LHCN-M2 (cell line): ENCODE measurements at regions not wholly inside any gene's neighbourhood (a gene's known extent, or its start where the extent isn't known, plus 50 kb on each side); places are given as distances from the start of the nearest gene placed in this dataset.
A peak's percentile ranks its signal among the peaks of the same experiment; 100 is the strongest.
"Not testable (repeated sequence)": the region's sequence is repeated elsewhere in the genome, so short reads cannot be mapped to it uniquely, and the experiment has no call there.

Experiments
- DNase-seq: peaks from one replicate; pipeline ENCODE4 v3.0.0-alpha.2; 2012; ENCODE audit warnings: low read depth

GRCh38 chr1:47522935-47523834, 85.3 kb downstream of the FOXD2 start:
- no peak for DNase-seq

DNA sequence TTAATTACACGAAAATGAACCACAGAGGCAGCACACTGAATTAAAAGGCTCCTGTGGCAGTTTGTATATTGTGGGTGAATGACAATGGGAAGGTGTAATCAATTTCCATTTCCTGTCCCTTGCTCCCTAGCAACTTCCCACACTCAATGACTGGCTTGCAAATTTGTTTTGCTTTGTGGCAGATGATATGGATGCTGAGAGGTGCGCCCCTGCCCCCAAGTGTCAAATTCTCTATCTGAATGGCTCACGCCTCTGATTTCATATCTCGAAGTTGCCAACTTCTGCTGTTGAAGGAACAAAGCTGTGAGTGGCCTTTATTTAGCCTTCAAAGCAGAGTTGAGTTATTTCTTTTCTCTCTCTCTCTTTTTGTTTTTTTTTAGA, 86.0 kb downstream of the FOXD2 start:
- no peak for DNase-seq

DNA sequence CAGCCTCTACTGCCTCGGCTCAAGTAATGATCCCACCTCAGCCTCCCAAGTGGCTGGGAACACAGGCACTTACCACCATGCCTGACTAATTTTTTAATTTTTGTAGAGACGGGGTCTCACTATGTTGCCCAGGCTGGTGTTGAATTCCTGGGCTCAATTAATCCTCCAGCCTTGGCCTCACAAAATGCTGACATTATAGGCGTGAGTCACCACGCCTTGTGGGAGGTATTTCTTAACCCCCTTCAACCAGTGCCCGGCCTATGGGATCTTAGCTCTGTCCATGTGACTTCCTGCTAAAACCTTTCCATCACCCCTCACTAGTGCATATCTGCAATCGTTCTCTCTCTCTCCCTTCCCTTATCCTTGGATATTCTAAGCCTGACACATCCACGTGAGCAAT, 86.4 kb downstream of the FOXD2 start:
- DNase-seq = no peak

GRCh38 chr1:47527653-47528272, 89.9 kb downstream of the FOXD2 start:
- DNase-seq = no peak

- DNase-seq = no peak
Observed at GRCh38 chr1:47529520-47530098, 91.8 kb downstream of the FOXD2 start.

DNA sequence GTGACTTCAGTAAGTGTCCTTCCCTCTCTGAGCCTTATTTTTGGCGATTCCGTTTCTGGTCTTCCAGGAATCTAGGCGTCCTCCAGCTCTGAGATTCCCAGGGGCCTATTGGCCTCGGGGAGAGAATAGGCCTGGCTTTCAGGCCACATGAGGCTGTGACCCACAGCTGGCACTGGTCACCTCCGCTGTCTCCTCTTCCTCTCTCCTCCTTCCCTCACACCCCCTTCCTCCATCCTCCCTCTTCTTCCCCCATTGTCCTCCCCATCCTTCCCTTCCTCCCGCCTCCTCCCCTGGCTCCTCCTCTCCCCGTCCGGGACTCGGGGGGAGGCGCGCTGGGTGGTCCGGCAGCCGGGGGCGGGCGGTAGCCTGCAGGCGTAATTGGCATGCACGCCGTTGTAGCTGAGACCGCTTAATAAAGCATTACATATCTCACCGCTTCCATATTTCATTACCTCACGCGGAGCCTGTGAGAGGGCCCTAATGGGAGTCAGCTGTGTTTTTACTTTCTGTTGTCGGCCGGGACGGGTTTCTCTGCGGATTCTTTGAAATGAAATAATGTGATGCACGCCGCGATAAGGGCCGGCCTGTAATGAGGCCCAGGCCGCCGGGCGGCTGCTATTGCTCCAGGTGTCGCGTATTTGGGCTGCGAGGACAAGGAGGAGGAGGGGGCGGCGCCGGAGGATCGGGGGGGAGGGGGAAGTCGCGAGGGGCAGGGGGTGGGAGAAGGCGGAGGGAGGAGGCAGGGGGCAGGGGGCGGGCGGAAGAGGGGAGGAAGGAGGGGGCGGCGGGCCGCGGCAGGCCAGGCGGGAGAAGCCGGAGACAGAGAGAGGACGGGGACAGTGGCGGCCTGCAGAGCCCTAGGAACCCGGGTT, 95.3 kb downstream of the FOXD2 start:
- peak; percentile 35 for DNase-seq

- no peak for DNase-seq
Observed at GRCh38 chr1:47533793-47534328, 96.0 kb downstream of the FOXD2 start.

- DNase-seq = no peak
Observed at GRCh38 chr1:47534436-47534835, 96.6 kb downstream of the FOXD2 start.

GRCh38 chr1:47536646-47537118, 98.8 kb downstream of the FOXD2 start:
- no peak for DNase-seq

DNA sequence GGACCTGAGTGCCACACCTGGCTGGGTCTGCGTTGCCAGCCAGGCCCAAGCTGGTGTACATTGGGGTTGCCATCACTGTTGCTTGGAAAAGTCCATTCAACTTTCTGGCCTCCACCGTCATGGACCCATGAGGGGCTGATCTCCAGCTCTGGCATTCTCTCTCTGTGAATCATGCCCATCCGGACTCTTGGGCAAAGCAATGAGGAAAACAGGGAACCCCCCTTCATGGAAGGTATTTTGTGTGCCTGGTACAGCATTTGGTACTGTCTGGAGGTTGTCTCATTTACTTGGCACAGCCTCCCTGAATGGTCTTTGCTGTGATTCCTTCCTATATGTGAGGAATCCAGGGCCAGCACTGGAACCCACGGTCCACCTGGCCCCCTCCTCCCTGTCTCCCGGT, 99.4 kb downstream of the FOXD2 start:
- no peak for DNase-seq

GRCh38 chr1:47537966-47538365, 100.1 kb downstream of the FOXD2 start:
- DNase-seq = no peak

DNA sequence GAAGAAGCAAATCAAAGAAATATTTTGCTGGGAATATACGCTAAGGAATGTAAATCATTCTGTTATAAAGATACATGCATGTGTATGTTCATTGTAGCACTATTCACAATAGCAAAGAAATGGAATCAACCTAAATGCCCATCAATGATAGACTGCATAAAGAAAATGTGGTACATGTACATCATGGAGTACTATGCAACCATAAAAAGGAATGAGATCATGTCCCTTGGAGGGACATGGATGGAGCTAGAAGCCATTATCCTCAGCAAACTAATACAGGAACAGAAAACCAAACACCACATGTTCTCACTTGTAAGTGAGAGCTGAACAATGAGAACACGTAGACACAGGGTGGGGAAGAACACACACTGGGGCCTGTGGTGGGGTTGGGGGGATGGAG, 100.7 kb downstream of the FOXD2 start:
- not testable (repeated sequence) for DNase-seq

GRCh38 chr1:47541705-47542104, 103.9 kb downstream of the FOXD2 start:
- DNase-seq = not testable (repeated sequence)

GRCh38 chr1:47543089-47543488, 105.2 kb downstream of the FOXD2 start:
- DNase-seq = not testable (repeated sequence)

DNA sequence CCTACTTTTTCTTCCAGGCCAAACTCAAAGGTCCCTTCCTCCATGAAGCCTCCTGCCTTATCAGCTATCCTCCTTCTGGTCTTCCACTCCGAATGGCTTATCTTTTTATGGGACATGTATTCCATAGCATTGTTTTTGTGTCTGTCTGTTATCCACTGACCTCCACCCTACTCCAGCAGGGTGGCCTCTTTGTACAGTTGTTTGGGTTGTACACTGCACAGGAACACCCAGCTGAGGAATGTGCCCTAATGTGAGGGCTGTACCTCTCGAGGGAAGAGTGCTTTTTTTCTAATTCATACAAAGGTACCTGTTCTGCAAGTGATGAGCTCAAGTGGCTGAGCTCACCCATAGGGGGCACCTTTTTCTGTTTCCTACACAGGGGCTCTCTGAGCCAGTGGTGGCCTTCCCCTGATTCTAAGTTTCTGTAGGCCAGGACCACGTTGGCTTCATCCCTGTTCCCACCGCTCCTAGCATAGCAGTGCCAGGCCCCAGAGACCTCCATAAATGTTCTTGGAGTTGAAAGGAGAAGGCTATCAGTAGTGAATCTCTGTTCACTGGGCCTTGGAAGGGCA, 108.2 kb downstream of the FOXD2 start:
- DNase-seq = no peak

DNA sequence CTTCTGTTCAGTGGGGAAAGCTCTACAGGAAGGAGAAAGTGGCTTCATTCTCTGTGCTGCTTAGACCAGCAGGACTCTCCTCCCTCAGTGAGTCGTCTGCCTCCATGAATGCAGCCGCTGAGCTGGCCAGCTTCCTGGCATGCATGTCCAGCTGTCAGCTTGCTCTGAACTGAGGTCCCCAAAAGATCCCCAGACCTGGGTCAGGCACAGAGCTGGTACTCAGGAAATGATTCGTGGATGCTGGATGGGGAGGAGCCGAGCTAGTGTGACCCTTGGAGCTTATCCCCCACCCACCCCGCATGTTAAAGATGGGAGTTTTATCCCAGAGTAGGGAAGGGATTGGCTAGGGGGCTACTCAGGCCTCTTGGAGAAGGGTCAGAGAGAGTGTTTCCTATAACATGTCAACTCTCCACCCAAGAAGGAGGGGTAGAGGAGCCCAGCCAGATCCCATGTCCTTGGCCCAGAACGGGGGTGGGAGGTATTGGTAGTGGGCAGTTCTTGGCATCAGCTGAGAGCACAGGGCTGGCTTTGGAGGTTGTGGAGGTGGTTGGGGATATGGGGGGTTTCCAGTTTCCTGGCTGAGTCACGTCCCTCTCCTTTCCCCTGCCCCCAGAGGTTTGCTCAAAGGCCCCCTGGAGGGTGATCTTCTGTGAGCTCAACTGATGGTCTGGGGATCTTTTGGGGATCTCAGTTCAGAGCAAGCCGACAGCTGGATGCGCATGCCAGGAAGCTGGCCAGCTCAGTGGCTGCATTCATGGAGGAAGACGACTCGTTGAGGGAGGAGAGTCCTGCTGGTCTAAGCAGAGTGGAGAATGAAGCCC, 110.1 kb downstream of the FOXD2 start:
- no peak for DNase-seq

- DNase-seq = no peak
Observed at GRCh38 chr1:47548637-47549036, 110.8 kb downstream of the FOXD2 start.

DNA sequence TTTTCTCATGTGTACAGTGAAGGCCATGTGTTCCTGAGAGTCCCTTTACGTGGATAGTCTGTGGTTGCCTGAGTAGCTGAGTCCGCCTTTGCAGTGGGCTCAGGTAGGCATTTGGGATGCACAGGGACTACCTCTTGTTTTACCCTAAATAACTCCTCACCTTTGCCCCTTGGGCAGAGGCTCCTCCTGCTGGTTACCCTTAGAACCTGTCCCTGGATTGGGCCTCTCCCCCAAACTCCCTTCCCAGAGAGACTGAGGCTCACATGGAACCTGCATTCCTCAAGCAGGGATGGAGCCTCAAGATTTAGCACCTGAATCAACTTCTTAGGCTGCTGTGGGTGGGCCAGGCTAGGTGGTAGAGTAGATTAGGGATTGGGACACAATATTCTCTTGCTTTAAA, 111.7 kb downstream of the FOXD2 start:
- DNase-seq = no peak

- DNase-seq = no peak
Observed at GRCh38 chr1:47550929-47551328, 113.1 kb downstream of the FOXD2 start.

DNA sequence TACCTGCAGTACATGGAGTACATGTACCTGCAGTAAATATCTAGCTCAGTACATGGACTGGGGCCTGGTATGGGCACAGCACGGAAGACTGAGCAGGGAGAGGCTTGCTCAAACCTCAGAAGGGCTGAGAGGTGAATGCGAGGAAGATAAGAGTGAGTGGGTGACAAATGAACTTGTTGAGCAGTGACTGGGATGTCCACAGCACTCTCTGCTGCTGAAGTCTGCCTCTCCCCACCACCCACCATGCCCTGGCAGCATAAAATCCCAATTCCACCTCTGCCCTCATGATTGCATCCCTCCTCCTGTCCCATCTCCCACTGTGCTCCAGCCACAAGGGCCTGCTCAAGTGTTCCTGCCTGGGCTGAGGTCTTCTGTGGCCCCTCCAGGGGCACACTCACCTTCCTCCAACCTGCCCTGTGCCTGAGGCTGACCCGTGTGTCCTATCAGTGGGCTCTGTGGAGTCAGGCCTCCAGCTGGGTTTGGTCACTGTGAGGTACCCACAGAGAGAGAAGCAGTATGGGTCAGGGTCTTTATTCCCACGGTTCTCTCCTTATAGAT, 114.2 kb downstream of the FOXD2 start:
- no peak for DNase-seq
